ENCODE measurements at regions not wholly inside any gene's neighbourhood (a gene's known extent, or its start where the extent isn't known, plus 50 kb on each side); places are given as distances from the start of the nearest gene placed in this dataset.

DNA sequence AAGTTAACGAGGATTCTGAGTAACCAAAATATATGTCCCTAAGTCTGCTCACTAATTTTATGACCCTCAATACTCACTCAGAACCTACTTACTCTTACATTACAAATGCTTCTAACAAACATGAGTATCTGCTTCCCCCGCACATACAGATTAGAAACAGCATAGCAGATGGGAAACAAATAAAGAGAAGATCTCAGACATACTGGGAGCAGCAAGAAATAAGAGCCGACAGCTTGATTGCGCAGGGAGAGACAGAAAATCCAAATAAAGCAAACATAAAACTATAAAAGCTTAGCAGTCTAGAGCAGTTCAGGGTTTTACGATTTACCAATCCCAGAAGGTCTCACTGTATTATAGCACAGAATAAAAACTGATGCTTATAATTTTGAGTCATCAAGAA lies 89.1 kb upstream of the DBX1 start:
- peaks cover 39% of the 10 kb centered on the region for H3K4me1 ChIP-seq (ENCODE audit: insufficient read depth)
- no peak overlapping the region for H3K4me2 ChIP-seq
- Mint-ChIP-seq H3K4me3 (no peak overlapping the region), H3K27ac (no peak overlapping the region), H3K36me3 (ENCODE audit: low read depth) (no peaks in the 10 kb centered on the region), H3K27me3 (ENCODE audit: insufficient read depth, low read depth, poor library complexity) (peaks cover 9% of the 10 kb centered on the region), H3K4me1 (peaks cover 32% of the 10 kb centered on the region), H3K9me3 (no peaks in the 10 kb centered on the region)
- no peaks in the 10 kb centered on the region for H3K36me3 ChIP-seq (ENCODE audit: insufficient read depth)
- peaks cover 32% of the 10 kb centered on the region for H3K27me3 ChIP-seq (ENCODE audit: insufficient read depth)
- H3K4me3 ChIP-seq, result no peak overlapping the region
- no peaks in the 10 kb centered on the region for H3K9me2 ChIP-seq (ENCODE audit: insufficient read depth)
- ATAC-seq (no peak), DNase-seq (ENCODE audit: low spot score) (no peak)
- TF ChIP-seq JUNB (IDR thresholded peaks at IDR 0.05; ENCODE audit: unreplicated experiment), result no peak
- TF ChIP-seq, protein P1, sequence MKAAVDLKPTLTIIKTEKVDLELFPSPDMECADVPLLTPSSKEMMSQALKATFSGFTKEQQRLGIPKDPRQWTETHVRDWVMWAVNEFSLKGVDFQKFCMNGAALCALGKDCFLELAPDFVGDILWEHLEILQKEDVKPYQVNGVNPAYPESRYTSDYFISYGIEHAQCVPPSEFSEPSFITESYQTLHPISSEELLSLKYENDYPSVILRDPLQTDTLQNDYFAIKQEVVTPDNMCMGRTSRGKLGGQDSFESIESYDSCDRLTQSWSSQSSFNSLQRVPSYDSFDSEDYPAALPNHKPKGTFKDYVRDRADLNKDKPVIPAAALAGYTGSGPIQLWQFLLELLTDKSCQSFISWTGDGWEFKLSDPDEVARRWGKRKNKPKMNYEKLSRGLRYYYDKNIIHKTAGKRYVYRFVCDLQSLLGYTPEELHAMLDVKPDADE (IDR thresholded peaks at IDR 0.05), result no peak
- TF ChIP-seq, protein P2, sequence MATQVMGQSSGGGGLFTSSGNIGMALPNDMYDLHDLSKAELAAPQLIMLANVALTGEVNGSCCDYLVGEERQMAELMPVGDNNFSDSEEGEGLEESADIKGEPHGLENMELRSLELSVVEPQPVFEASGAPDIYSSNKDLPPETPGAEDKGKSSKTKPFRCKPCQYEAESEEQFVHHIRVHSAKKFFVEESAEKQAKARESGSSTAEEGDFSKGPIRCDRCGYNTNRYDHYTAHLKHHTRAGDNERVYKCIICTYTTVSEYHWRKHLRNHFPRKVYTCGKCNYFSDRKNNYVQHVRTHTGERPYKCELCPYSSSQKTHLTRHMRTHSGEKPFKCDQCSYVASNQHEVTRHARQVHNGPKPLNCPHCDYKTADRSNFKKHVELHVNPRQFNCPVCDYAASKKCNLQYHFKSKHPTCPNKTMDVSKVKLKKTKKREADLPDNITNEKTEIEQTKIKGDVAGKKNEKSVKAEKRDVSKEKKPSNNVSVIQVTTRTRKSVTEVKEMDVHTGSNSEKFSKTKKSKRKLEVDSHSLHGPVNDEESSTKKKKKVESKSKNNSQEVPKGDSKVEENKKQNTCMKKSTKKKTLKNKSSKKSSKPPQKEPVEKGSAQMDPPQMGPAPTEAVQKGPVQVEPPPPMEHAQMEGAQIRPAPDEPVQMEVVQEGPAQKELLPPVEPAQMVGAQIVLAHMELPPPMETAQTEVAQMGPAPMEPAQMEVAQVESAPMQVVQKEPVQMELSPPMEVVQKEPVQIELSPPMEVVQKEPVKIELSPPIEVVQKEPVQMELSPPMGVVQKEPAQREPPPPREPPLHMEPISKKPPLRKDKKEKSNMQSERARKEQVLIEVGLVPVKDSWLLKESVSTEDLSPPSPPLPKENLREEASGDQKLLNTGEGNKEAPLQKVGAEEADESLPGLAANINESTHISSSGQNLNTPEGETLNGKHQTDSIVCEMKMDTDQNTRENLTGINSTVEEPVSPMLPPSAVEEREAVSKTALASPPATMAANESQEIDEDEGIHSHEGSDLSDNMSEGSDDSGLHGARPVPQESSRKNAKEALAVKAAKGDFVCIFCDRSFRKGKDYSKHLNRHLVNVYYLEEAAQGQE (IDR thresholded peaks at IDR 0.05; ENCODE audit: unreplicated experiment), result no peak
- TF ChIP-seq, protein P3, sequence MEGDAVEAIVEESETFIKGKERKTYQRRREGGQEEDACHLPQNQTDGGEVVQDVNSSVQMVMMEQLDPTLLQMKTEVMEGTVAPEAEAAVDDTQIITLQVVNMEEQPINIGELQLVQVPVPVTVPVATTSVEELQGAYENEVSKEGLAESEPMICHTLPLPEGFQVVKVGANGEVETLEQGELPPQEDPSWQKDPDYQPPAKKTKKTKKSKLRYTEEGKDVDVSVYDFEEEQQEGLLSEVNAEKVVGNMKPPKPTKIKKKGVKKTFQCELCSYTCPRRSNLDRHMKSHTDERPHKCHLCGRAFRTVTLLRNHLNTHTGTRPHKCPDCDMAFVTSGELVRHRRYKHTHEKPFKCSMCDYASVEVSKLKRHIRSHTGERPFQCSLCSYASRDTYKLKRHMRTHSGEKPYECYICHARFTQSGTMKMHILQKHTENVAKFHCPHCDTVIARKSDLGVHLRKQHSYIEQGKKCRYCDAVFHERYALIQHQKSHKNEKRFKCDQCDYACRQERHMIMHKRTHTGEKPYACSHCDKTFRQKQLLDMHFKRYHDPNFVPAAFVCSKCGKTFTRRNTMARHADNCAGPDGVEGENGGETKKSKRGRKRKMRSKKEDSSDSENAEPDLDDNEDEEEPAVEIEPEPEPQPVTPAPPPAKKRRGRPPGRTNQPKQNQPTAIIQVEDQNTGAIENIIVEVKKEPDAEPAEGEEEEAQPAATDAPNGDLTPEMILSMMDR (conservative IDR thresholded peaks at IDR 0.05; ENCODE audit: low read depth in 2 of 2), result no peak
- no peak for TF ChIP-seq ZNF331 (CRISPR knock-in tag; IDR thresholded peaks at IDR 0.05; ENCODE audit: low read depth)
- TF ChIP-seq NANOG (IDR thresholded peaks at IDR 0.05; ENCODE audit: borderline replicate concordance), result no peak
- no peak for TF ChIP-seq EZH2phosphoT487 (IDR thresholded peaks at IDR 0.05; ENCODE audit: unreplicated experiment)
- no peak for TF ChIP-seq ZNF114 (CRISPR knock-in tag; IDR thresholded peaks at IDR 0.05)
- no peak for TF ChIP-seq POLR2AphosphoS5 (IDR thresholded peaks at IDR 0.05; ENCODE audit: low read depth)
- no peak for TF ChIP-seq STAT1 (IDR thresholded peaks at IDR 0.05; ENCODE audit: unreplicated experiment)
- H4K20me1 ChIP-seq (replicated peaks; ENCODE audit: insufficient read depth), result no peaks in the 10 kb centered on the region
- no peak overlapping the region for H3K27ac ChIP-seq (ENCODE audit: low read depth)
- H3F3A ChIP-seq (replicated peaks; ENCODE audit: low read depth), result no peaks in the 10 kb centered on the region
- H2AFZ ChIP-seq, result no peak overlapping the region
- no peaks in the 10 kb centered on the region for H3K79me2 ChIP-seq (replicated peaks; ENCODE audit: insufficient read depth)

DNA sequence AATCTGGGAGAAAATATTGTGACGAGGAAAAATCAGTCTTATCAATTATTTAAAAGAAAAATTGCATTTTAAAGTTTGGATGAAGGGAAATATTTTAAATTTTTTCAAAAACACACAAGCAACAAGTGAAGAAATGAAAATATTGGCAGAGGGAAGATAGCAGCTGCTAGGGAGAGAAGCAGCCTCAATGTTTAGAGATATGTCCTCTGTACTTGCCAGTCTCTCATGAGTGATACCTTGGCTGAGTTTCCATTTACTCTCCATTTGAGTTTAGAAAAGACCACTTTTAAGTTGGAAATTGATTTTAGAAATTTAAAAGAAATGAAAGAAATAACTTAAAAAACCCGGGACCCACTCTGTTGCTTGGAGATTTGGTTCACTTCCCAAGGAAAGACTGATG lies 88.6 kb upstream of the DBX1 start:
- Histone ChIP-seq H3K27ac (ENCODE audit: low read depth) (no peak overlapping the region), H3K4me1 (ENCODE audit: insufficient read depth) (peaks cover 39% of the 10 kb centered on the region), H2AFZ (no peak overlapping the region), H3K79me2 (replicated peaks; ENCODE audit: insufficient read depth) (no peaks in the 10 kb centered on the region), H3K4me2 (peak overlapping the region; percentile 58; the same call in 1 of the 2 replicates), H3K4me3 (no peak overlapping the region), H3K27me3 (ENCODE audit: insufficient read depth) (peaks cover 32% of the 10 kb centered on the region), H3K36me3 (ENCODE audit: insufficient read depth) (no peaks in the 10 kb centered on the region), H3K9me2 (ENCODE audit: insufficient read depth) (no peaks in the 10 kb centered on the region), H3F3A (replicated peaks; ENCODE audit: low read depth) (no peaks in the 10 kb centered on the region), H4K20me1 (replicated peaks; ENCODE audit: insufficient read depth) (no peaks in the 10 kb centered on the region)
- TF ChIP-seq, protein P2 (IDR thresholded peaks at IDR 0.05; ENCODE audit: unreplicated experiment), result no peak
- DNase-seq (ENCODE audit: low spot score) (no peak), ATAC-seq (no peak)
- no peaks in the 10 kb centered on the region for H3K9me3 Mint-ChIP-seq
- no peaks in the 10 kb centered on the region for H3K36me3 Mint-ChIP-seq (ENCODE audit: low read depth)
- no peak overlapping the region for H3K4me3 Mint-ChIP-seq
- peaks cover 9% of the 10 kb centered on the region for H3K27me3 Mint-ChIP-seq (ENCODE audit: insufficient read depth, low read depth, poor library complexity)
- peaks cover 32% of the 10 kb centered on the region for H3K4me1 Mint-ChIP-seq
- no peak overlapping the region for H3K27ac Mint-ChIP-seq

Measured in GM23338 (cell line).